GM18517 (cell line): ENCODE measurements at regions not wholly inside any gene's neighbourhood (a gene's known extent, or its start where the extent isn't known, plus 50 kb on each side); places are given as distances from the start of the nearest gene placed in this dataset.
A peak's percentile ranks its signal among the peaks of the same experiment; 100 is the strongest.
"Not testable (repeated sequence)": the region's sequence is repeated elsewhere in the genome, so short reads cannot be mapped to it uniquely, and the experiment has no call there.

Source experiments
- ATAC-seq: cut with Tn5 transposase; IDR thresholded peaks from one replicate; pipeline ENCODE4 v1.9.1; 2021; ENCODE audit warnings: mild to moderate bottlenecking, moderate library complexity; ENCODE audit not compliant: unreplicated experiment

DNA sequence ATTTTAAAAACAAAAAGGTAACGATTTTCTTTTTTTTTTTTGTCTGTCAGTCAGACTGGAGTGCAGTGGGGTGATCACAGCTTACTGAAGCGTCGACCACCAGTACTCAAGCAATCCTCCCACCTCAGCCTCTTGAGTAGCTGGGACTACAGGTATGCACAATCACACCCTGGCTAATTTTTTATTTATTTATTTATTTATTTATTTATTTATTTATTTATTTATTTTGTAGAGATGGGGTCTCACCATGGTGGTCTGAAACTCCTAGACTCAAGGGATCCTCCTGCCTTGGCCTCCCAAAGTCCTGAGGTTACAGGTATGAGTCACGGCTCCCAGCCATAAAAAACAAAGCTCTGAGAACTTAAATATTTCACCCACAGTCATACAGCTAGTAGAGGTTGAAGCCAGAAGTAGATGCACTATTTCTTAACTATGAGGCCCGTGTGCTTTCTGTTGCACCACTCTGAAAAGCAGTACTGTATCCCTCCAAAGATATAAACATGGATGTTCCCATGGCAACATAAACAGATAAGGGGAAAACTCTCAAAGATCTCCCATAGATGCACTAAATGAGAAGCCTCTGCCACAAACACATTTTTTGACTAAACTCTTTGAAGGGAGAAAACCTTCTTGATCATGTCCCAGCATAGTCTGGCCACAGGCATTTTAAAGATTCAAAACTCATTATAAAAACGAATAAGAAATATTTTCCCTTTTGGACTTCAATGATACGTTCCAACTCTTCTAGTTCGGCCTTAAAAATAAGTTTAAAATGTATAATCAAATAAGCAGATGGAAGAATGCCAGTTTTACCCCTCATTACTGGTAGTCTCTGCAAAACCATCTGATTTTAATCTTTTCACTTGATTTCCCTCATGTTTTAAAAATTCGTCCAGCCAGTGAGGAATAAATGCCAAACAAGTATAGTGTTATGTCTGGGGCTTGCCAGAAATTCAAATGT is 162.3 kb upstream of the ARHGEF26 start:
- no peak for ATAC-seq

DNA sequence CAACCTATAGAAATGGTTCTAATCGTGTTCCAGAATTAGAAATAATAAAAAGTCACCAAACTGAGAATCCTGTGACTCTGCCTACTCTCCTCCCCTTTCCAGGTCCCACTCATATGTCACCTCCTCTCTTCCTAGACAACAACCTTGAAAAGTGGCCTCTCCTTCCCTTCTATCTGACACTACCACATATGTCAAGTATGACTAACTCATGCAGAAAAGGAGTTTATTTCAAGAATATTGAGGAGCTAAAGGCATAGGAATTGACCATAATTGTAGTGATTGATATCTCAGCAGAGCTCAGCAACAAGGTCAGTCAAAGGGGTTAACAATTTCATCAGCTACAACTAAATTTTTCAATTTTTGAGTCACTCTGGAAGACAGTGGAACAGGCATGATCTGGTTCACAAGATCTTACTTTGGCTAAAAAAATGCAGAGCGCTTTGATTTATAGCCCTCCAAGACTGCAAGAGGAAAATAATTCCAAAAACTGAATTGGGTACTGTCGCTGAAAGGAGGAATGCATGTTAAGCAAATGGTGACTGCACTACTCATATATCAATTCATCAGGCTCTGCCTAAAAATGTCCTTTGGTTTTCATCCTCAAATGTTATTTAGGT is 160.6 kb upstream of the ARHGEF26 start:
- no peak for ATAC-seq

DNA sequence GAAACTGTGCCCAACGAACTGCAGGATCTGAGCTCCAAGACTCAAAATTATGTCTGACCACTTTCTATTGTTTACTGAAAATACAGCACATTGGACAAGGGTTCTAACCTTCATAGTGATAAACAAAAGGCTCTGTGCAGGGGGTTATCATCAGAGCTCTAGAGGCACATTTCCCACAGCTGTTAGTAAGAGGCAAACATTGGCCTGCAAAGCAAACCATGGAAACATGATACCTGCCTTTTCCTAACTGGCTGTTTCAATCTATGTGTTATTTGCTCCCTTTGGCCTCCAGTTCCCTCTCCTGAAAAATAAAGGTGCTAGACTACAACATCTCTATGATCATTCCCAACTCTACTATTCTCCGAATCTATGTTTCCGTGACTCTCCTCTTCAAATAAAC is 159.7 kb upstream of the ARHGEF26 start:
- no peak for ATAC-seq

DNA sequence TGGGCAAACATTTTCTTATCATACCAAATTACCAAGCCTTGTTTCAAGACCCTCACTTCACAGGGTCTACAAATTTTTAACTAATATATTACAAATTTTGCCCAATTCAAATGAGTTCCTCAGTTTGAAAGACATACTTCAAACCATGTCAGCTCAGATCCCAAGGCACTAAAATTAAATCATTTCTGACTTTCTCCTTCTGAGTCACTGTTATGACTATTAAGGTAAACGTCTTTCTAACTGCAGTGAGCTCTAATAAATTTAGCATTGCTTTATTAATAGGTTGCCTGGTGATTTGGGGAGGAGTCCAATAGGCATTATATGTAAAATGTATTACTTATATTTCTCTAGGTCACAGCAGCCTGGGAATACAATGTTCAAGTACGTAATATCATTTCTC is 158.2 kb upstream of the ARHGEF26 start:
- no peak for ATAC-seq

DNA sequence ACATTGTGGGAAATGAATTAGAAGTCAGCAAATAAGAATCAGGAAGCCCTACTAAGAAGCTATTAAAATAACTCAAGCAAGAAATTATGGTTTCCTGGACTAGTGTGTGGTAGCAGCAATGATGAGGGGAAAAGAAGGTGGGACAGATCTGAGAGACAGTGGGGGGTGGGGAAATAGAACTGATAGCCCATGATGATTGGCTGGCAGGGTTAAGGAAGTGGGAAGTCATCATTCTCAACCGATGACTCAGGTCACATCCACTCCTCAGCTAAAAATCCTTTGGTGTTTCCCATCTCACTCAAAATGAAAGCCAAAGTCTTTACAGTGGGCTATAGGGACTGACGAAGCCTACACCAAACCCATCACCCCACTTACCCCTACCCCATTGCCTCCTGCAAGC is 153.9 kb upstream of the ARHGEF26 start:
- ATAC-seq = no peak

DNA sequence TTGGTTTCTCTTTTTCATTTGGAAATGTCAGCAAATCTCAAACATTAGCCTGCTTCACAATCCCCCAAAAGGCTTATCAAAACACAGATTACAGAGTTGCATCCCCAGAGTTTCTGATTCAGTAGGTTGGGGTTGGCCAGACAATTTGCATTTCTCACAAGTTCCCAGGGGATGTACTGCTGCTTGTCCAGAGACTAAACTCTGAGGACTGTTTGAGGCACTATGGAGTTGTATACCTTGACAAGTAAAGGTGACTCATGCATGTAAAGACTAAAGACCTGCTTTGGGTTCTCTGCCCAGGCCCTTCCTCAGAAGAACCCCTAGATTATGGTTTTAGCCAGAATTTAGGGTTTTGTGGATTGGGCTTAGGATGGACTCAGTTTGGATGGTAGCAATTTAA is 151.1 kb upstream of the ARHGEF26 start:
- no peak for ATAC-seq

DNA sequence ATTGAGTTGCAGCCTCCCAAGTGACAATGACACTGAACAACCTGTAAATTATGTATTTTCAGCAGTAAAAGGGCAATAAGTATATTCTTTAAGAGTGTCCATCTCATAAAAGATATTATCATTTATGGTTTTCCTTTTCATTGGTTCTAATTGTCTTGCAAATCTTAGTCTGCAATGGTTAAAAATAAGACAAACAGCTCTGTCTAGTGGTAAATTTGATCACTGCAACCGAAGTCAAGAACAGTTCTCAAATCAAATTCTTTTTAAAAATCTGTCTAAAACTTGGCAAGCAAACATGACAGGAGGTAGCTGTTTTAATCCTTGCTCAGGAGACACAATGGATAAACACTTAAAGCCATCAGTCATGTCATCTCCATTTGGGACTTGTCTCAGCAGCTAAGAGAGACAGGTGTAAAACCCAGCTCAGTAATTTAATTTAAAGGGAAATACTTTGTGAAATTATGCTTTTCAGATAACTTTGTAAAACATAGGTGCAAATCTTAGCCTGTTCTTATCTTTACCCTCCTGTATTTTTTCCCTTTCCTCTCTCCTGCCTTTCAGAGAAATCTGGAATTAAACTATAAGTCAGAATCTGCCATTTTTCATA is 150.3 kb upstream of the ARHGEF26 start:
- ATAC-seq = no peak

DNA sequence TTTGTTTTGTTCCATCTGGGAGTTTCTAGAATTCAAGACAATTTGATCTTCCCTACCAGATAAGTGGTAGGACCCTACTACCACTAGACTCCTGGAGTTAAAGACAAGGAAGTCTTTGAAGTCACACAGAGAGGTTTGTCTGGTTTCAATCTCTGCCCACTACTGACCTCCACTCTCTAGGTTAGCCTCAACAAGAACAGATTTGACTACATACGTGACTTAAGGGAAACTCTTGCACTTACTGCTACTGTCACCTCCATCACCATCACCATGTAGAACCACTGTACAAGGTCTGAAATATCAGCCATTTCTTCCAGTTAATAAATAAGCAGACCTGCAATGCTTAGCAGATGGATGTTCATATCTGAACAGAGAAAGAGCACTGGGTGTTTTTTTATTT is 148.3 kb upstream of the ARHGEF26 start:
- peak; percentile 43 for ATAC-seq

DNA sequence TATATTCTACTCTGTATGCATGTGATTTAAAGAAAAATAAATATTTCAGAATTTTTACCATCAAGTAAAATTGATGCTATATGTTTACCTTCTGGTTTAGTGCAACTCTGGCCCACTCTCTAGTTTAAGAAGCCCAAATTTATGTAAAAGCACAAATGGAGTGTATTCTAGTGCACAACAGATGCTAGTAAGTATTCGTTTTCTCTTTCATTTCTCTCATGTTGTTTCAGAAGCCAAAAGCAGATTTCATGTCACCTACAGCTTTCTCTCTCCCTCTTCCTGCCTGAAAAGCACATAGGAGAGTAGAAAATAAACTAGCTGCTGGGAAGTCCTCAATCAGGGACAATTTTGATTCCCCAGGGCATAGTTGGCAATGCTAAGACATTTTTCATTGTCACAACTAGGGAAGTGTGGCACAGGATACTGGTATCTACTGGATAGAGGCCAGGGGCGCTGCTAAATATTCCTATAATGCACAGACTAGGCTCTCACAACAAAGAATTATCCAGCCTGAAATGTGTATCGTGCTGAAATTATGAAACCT is 147.4 kb upstream of the ARHGEF26 start:
- peak; percentile 74 for ATAC-seq

DNA sequence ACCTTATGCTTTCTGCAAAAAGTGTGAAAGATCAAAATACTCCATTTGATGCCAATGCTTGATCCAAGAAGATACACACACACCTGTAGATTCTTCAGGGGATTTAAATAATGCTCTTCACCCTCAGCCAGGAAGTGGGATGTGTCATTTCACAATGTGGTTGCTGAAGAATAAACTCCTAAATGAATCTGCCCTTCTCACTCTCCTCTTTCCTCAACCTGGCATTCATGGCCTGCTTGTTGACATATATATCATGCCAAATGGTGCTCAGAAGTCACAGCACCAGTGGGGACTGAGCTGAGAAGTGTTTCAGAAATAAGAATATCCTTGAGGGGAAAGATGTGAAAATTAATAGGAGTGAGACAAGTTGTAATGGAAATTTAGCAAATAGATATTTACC is 146.6 kb upstream of the ARHGEF26 start:
- no peak for ATAC-seq

DNA sequence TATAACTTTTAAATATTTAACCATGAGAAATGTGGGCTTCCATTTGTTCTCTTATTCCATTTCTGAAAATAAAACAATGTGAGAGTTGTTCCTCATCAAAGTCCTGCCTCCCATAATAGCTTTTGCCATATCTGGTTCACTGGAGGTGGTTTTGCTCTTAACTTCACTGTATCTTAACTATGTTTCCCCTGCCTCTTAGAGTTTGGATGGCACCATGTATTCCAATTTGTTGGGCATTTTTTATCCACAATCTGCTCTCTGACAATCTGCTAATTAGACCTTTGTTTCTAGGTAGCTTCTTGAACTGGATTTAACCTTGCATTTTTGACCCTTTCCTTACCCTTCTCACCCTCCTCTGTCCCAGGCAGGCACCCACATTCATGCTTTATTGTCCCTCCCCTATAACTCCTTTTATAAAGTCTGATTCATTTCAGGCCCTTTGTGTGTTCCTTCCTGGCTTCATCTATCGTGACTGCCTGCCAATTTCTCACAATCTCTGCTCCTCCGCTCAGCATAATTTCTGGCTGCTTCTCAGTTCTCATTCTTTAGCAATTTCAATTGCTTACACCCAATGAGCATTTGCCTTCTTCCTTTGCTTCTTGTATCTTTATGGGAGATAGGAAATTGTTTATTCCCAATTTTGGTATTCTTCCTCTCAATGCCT is 144.2 kb upstream of the ARHGEF26 start:
- ATAC-seq = no peak

DNA sequence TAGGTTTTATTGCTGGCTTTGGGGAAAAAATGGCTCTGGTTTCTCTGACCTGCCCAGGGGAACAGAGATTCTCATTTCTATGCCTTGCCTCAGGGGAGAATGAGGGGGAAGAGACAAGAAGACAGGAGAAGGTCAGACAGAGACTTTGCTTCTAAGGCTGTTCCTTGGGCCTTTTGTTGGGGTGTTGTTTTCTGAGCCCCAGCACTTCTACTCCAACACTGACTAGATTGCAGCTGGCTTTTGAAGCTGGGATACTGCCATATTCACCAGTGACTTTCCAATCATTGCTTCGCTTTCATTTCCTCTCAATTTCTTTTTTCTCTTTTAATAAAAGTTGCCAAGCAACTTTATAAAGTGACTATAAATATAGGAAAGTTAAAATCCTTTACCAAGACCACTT is 143.2 kb upstream of the ARHGEF26 start:
- ATAC-seq = no peak

DNA sequence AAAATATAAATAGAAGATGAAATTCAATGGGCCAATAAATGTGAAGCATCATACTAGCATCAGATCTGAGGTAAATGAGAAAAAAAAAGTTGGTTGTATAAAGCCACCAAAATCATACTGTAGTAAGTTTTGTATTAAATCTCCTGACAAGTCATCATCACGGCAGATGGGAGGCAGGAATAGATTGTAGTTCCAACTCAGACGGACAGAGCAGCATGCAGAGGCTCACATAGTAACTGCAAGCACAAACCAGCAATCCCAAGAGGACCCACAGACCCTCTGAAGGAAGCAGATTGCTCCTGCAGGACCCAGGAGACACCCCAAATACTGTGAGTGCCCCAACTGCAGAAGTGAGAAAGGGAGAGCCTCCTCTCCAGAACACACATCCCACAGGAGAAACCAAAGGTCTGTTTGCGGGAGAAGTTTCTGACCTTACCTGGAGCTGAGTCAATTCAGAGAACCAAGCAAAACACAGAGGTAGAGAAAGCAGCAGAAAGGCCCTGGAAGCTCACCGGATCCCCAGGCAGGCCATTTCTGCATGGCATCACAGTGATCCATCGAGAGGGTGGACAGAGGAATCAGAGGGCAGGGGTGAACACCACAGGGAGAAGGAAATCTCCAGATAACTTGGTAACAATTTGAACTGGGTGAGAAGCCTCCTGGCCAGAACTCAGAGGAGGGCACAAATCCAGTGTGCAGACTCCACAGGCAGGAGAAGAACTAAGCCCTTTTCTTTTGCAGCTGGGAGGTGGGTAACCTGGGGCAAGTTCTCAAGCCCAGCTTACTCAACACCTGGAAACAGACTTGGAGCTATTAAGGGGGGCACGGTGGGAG is 141.6 kb upstream of the ARHGEF26 start:
- no peak for ATAC-seq

DNA sequence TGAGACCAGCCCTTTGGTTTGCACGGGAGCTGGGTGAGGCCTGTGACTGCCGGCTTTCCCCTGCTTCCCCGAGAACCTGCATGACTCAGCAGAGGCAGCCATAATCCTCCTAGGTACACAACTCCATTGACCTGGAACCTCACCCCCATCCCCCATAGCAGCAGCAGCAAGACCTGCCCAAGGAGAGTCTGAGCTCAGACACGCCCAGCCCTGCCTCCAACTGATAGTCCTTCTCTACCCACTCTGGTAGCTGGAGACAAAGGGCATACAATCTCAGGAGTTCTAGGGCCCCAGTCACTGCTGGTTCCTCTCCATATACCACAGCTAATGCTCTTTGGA is 141.0 kb upstream of the ARHGEF26 start:
- no peak for ATAC-seq

DNA sequence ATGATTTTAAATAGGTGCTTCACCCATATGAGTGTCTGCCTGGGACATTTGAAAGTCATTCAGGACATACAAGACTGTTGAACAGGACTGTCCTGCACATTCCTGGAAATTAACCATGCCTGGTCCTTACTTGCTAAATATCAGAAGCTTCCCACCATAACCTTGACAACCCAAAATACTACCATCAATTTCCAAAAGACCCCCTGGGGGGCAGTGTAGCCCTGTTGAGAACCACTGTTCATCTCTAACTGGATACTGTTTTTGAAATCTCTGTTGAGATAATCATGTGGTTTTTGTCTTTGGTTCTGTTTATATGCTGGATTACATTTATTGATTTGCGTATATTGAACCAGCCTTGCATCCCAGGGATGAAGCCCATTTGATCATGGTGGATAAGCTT is 123.8 kb upstream of the ARHGEF26 start:
- ATAC-seq = not testable (repeated sequence)

DNA sequence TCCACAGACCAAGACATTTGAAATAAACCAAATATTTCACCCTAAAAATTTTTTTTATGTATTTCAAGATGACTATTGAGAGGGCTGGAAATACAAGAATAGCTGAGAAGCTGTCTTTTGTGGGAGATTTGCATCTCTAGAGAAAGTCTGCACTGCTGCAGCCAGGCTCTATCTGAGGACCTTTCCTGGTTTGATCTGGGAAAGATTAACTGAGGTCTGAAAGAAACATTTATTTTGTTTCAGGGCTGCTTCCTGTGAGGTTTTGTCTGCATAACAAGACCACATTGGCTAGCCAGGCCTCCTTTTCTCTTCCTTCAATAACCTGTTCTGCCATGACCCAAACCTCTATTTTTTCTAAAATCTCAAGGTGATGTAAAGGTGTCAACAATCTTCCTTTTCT is 117.5 kb upstream of the ARHGEF26 start:
- no peak for ATAC-seq

DNA sequence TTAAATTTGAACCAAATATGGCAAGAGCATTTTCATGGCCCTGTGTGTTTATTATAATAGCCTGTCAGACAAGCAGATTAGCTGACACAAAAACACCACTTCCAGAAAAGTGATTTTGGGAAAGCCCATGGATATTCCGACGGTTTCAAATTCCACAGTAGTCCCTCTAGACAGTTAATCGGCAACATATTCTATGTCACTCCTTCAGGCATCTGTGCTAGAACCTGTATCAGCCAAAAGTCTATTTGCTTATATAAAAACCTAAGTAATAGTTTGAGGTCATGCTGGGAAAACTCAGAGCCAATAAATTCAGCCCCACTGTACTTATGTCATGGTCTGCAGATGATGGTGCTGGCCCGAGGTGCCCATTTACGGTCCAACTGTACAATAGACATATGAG is 110.2 kb upstream of the ARHGEF26 start:
- ATAC-seq = no peak

DNA sequence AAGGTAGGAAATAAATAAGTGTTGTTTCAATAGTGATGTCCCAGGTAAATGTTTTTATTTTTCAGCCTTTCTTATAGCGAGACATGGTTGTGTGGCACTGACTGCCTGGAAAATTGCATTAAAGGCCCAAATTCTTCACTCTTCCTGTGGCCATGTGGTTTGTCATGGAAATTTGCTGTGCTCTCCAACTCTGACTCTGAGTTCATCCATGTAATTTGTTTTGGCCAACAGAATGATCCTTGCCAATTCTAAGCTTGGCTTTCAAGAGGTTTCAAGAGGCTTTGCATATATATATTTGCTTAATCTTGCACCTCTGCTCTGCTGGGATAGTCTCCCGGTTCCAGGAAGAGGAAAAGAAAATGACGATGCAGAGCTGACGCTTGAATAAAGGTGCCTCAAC is 107.5 kb upstream of the ARHGEF26 start:
- ATAC-seq = no peak

DNA sequence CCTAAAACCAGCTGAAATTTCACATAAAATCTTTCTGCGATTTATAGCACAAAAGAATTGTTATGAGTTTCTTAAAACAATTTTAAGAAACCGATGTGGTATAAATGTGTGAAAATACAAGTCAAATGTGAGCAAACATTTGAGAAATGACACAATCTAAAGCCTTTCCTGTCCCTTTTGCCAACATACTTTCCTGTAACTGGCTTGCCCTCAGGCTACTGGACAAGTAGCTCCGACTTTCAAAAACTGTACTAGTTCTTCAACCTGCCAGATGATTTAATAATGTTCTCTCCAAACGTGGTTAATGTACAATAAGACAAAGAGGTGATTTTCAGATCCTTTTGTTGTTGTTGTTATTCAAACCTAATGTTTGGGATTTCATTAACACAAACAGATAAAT is 105.9 kb upstream of the ARHGEF26 start:
- no peak for ATAC-seq

DNA sequence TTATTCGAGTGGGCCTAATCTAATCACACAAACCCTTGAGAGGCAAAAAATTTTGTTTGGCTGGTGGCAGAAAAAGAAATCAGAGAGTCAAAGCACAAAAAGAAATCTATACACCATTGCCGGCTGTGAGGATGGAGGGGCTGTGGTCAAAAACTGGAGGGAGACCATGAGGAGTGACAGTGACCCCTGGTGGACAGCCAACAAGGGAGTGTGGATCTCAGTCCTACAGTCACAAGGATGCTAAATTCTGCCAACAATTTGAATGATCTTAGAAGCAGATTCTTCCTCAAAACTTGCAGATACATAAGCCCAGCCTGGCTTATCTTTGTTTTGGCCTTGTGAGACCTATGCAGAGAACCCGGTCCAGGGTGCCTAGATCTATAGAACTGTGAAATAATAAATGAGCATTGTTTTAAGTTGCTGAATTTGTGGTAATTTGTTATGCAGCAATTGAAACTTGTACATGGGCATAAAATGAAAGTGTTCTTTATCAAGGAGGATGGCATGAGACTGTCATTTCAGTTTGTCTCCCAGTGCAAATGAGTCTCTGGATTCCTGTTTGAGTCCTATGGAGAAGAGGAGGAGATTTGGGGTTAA is 103.0 kb upstream of the ARHGEF26 start:
- ATAC-seq = peak; percentile 83
